Lung (tissue), 11 donors: ENCODE measurements at regions not wholly inside any gene's neighbourhood (a gene's known extent, or its start where the extent isn't known, plus 50 kb on each side); places are given as distances from the start of the nearest gene placed in this dataset.

ENCODE experiments used
- ATAC-seq: fragments of 200-7000 bp; cut with Tn5 transposase; one replicate; pipeline ENCODE4 v1.9.1; 2020; ENCODE audit warnings: moderate number of reproducible peaks; ENCODE audit not compliant: insufficient read depth, low FRiP score
- DNase-seq, 3 donors: peaks; one replicate each; pipeline ENCODE4 v3.0.0-alpha.2; 2013 to 2017
- H3K27ac ChIP-seq, 2 donors: one replicate each; pipeline ENCODE4 v1.5.1; 2013; ENCODE audit warnings: mild to moderate bottlenecking in 2 of 2, moderate library complexity in 2 of 2, control low read depth in 1 of 2, inconsistent platforms in 1 of 2, low read depth in 1 of 2, low read length in 1 of 2
- H3K27me3 ChIP-seq, 3 donors: one replicate each; pipeline ENCODE4 v1.5.1; 2013; ENCODE audit warnings: low read length in 2 of 3; ENCODE audit not compliant: control insufficient read depth in 3 of 3, insufficient read depth in 3 of 3
- H3K36me3 ChIP-seq, 4 donors: one replicate each; pipeline ENCODE4 v1.5.1; 2013; ENCODE audit warnings: low read length in 4 of 4, mild to moderate bottlenecking in 1 of 4, moderate library complexity in 1 of 4; ENCODE audit not compliant: control insufficient read depth in 4 of 4, insufficient read depth in 4 of 4
- H3K4me1 ChIP-seq, 5 donors: one replicate each; pipeline ENCODE4 v1.5.1; 2013; ENCODE audit warnings: low read length in 5 of 5, mild to moderate bottlenecking in 2 of 5, moderate library complexity in 1 of 5; ENCODE audit not compliant: control insufficient read depth in 5 of 5, insufficient read depth in 5 of 5
- H3K4me3 ChIP-seq: one replicate; pipeline ENCODE4 v1.5.1; 2013; ENCODE audit warnings: mild to moderate bottlenecking, control low read depth, moderate library complexity
- H3K9ac ChIP-seq, 2 donors: one replicate each; pipeline ENCODE4 v1.5.1; 2013; ENCODE audit warnings: low read length in 2 of 2, control low read depth in 1 of 2; ENCODE audit not compliant: insufficient read depth in 1 of 2
- H3K9me3 ChIP-seq, 4 donors: one replicate each; pipeline ENCODE4 v1.5.1; 2013; ENCODE audit warnings: low read length in 3 of 4, mild to moderate bottlenecking in 1 of 4, moderate library complexity in 1 of 4; ENCODE audit not compliant: control insufficient read depth in 4 of 4, insufficient read depth in 3 of 4
- WGBS, 2 donors: extraction: QIAGEN DNeasy Blood & Tissue Kit; methylation state at CpG; one replicate each; pipeline ENCODE4 v1.1.7; 2013; 5-methylcytosine and 5-hydroxymethylcytosine counted together
- TF ChIP-seq, protein P1 (sequence below): IDR thresholded peaks from 2 replicates; pipeline ENCODE4 v1.5.1; 2012; ENCODE audit warnings: mild to moderate bottlenecking; ENCODE audit errors: control extremely low read depth, extremely low read depth
- donor health status: control.
- donor health status: control.
- donor health status: Bipolar disorder and iron deficiency.
- donor health status: healthy.
- donor health status: DM: yes; HTN: yes; CAD: no.

DNA sequence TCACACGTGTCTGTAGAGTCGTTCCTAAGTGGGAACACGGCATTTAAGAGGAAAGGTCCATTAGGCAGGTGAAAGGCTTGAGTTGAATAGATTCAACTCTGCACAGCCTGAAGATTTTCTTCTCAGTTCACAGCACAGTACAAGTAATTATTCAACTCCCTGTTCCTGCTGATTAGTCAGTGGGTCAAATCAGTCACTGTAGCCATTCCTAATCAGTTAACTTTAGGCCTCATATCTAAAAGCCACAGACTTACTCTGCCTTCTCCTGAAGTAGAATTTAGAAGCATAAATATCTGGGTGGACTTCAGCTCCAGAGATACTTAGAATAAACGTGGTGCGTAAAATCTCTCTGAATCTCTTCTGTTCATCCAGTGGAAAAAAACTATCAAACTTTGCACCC lies 872.4 kb downstream of the C6orf118 start:
- H3K4me3 ChIP-seq = no peak overlapping the region
- H3K27ac ChIP-seq = no peak overlapping the region
- 90 to 95% methylated on average over 5 of the region's 5 CpGs for WGBS, 2 donors
- TF ChIP-seq, protein P1, sequence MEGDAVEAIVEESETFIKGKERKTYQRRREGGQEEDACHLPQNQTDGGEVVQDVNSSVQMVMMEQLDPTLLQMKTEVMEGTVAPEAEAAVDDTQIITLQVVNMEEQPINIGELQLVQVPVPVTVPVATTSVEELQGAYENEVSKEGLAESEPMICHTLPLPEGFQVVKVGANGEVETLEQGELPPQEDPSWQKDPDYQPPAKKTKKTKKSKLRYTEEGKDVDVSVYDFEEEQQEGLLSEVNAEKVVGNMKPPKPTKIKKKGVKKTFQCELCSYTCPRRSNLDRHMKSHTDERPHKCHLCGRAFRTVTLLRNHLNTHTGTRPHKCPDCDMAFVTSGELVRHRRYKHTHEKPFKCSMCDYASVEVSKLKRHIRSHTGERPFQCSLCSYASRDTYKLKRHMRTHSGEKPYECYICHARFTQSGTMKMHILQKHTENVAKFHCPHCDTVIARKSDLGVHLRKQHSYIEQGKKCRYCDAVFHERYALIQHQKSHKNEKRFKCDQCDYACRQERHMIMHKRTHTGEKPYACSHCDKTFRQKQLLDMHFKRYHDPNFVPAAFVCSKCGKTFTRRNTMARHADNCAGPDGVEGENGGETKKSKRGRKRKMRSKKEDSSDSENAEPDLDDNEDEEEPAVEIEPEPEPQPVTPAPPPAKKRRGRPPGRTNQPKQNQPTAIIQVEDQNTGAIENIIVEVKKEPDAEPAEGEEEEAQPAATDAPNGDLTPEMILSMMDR = no peak
- H3K4me1 ChIP-seq = no peaks in the 10 kb centered on the region
- H3K36me3 ChIP-seq = no peaks in the 10 kb centered on the region
- DNase-seq = no peak
- ATAC-seq = no peak
- no peaks in the 10 kb centered on the region for H3K9me3 ChIP-seq
- H3K27me3 ChIP-seq = no peaks in the 10 kb centered on the region
- no peak overlapping the region for H3K9ac ChIP-seq

DNA sequence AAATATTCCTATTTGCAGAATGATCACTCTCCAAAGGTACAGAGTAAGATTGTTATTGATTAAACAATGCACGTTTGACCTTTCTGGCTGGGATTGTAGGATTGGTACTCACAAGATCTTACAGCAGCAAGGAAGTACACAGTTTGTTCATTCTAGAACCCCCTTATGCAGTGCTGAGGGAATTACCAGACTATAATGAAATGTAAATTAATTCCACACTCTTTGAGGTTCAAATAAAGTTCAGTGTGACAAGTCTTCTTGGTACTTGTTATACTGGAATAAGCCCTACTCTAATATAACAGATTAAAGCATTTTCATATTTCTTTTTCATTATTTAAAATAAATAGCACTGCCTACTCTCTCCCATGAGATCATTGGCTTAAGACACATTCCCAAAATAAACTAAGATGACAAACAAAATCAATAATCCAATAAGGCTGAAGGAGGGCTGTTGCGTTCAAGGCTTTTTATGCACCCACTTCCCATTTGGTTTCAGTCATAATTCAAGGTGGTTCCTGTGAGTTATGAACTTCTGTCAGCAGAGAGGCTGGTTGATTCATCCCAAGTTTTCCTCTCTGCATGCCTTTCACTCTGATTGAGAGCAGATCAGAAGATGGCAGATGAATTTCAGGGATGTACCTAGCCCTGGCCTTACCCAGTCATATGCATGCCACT lies 881.5 kb downstream of the C6orf118 start:
- no peak for ATAC-seq
- TF ChIP-seq, protein P1 = no peak

DNA sequence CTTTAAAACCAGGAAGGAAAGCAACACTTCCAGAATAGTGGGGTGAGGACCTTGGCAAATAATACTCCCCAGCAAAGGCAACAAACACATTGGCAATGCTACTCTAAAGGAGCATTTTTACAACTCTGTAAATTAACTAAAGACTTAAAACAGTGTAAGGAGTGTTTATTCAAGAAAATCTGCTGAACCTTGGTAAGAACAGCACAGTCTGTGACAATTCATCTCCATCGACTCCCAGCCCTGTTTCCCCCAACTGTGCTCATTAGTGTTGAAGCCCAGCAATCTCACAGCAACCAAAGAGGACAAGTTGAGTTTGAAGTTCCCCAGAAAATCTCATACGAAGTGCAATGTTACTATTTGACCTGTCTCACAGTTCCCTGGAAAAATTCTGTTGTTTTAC lies 884.9 kb downstream of the C6orf118 start:
- Histone ChIP-seq H3K4me3 (no peak overlapping the region), H3K27ac (no peak overlapping the region), H3K27me3 (no peaks in the 10 kb centered on the region), H3K4me1 (no peaks in the 10 kb centered on the region), H3K9me3 (peaks cover 0 to 11% (median 6%) of the 10 kb centered on the region in 4 donors), H3K36me3 (no peaks in the 10 kb centered on the region), H3K9ac (no peak overlapping the region)
- ATAC-seq = no peak
- no peak for DNase-seq
- 77 to 85% methylated on average over 2 of the region's 2 CpGs for WGBS, 2 donors
- TF ChIP-seq, protein P1 = no peak

More for the DNA sequence above, 881.5 kb downstream of the C6orf118 start:
- Histone ChIP-seq H3K27me3 (no peaks in the 10 kb centered on the region), H3K4me1 (no peaks in the 10 kb centered on the region), H3K36me3 (no peaks in the 10 kb centered on the region), H3K4me3 (no peak overlapping the region), H3K9ac (no peak overlapping the region), H3K9me3 (peaks cover 0 to under 1% (median under 1%) of the 10 kb centered on the region in 4 donors), H3K27ac (no peak overlapping the region)
- 70 to 83% methylated on average over 2 of the region's 2 CpGs for WGBS, 2 donors
- no peak for DNase-seq

DNA sequence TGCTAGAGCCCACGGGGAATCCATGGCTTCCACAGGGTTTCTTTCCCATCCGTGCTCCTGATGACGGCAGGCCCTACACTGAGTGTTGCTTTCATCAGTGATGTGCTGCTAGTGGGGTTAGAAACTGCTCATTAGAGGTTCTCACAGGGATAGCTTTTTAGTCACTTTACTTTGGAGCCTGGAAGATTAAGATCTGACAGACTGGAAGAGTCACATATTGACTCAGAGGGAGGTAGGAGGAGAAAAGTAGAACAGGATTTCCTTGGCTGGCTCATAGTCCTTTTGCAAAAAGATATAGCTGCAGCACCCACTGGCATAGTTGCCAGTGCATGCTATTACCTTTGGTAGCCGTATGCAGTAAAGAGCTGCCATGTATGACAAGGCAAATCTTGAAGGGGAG lies 890.3 kb downstream of the C6orf118 start:
- no peak for ATAC-seq
- Histone ChIP-seq H3K27me3 (no peaks in the 10 kb centered on the region), H3K4me3 (no peak overlapping the region), H3K27ac (no peak overlapping the region), H3K36me3 (no peaks in the 10 kb centered on the region), H3K9me3 (peaks cover 0 to 11% (median 6%) of the 10 kb centered on the region in 4 donors), H3K4me1 (peaks cover 0 to 2% (median 0%) of the 10 kb centered on the region in 5 donors), H3K9ac (no peak overlapping the region)
- DNase-seq = no peak
- TF ChIP-seq, protein P1 = no peak
- WGBS, 2 donors = 81 to 87% methylated on average over 4 of the region's 4 CpGs
